Activated CD8-positive, alpha-beta memory T cell treated with anti-CD3 and anti-CD28 coated beads for 1 hour (primary cell): ENCODE measurements at regions not wholly inside any gene's neighbourhood (a gene's known extent, or its start where the extent isn't known, plus 50 kb on each side); places are given as distances from the start of the nearest gene placed in this dataset.
A peak's percentile ranks its signal among the peaks of the same experiment; 100 is the strongest.

Source experiments
- DNase-seq, 2 donors: peaks; one replicate each; pipeline ENCODE4 v3.0.0-alpha.2; 2020; ENCODE audit warnings: low read depth in 1 of 2; ENCODE audit errors: extremely low read depth in 1 of 2

DNA sequence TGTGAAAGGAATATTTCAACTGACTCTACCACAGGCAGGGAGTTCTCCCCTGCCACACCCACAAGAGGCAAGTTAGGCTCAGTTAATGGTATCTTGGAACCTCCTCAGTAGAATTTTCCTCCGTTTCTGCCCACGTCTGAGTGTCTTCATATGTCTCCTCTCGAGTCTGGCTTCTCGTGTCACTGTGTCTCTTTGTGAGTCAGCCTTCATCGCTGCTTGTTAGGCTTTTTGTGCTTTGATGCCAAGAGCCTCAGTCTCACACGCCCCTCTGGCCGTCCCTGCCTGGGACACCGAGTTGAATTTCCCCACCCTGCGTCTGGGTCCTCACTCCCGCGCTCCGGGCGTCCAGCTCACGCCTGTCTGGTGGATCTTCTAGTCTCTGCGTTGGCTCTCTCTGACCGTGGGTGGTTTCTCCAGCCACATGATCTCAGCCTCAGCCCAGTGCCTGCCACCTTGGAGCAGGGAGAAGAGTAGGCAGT is 125.7 kb upstream of the GADD45A start:
- no peak for DNase-seq

DNA sequence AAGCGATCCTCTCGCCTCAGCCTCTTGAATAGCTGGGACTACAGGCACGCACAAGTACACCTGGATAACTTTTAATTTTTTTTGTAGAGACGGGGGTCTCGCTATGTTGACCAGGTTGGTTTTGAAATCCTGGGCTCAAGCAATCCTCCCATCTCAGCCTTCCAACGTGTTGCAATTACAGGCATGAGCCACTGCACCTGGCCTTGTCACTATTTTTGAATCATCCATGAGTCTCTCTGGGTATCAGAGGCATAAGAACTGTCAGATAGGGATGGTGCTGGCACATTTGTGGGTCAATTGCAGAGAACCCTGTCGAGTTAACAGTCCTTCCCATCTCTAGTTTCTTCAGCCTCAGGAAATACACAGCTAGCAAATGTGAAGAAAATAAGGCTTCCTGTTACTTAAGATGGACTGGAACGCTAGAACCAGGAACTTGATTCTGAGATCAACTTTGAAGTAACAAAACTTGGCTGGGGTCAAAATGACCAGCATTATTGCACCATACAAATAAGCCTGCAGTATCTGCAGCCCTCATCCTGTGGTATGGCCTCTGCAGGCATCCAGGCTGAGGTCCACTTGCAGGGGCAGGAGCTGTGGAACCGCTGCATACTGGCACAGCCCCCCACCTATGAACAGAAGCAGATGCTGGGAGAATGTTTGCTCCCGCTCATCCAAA is 124.3 kb upstream of the GADD45A start:
- no peak for DNase-seq

DNA sequence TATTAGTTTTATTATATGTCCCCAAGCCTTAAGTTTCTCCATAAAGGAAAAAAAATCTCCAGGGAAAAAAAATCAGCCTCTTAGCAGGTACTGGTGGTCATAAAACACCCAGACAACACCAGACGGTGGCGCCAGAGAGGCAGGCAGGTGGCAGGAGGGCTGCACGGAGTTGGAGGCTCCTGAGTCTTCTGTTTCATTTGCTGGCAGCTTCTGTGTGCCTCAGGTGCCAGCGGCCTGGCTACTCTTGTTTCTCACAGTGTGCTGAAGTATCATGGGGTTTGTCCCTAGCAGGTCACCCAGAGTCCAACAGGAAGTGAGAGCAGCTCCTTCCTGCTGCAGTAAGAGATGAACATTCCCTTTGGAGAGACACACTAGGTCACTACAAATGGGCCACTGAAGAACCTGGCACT is 123.3 kb upstream of the GADD45A start:
- peak; percentile 63 to 72 for DNase-seq

DNA sequence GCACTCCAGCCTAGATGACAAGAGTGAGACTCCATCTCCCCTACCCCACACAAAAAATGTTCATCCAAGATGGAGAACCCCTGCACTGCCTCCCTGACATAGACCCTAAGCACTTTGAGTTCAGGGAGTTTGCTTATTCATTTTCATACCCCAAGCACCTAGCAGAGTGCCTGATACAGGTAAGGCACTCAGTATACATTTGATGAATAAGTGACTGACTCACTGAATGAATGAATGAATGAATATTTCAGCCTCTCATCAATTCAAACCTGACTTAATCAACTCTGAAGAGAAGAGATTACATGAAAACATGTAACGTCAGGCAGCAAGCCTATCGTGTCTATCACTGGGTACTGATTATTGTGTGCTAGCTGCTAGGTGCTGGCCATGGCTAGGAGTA is 121.3 kb upstream of the GADD45A start:
- no peak for DNase-seq

DNA sequence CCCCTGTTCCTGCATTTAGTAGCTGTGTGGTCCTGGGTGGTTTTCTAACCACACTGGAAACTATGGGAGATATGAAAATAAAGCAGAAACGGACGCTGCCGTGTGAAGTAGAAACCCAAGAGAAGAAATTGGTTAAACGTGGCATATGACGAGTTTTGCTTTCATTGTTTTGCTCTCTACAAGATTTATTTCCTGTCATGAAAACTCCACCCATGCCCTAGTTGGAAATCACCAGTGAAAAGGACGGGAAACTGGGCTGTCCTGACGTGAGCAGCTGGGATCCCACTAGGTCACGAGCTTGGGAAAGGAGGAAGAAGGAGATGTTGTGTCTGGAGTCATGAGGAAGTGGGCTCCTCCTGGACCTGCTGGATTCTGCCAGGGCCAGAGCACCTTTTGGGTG is 120.8 kb upstream of the GADD45A start:
- no peak for DNase-seq

DNA sequence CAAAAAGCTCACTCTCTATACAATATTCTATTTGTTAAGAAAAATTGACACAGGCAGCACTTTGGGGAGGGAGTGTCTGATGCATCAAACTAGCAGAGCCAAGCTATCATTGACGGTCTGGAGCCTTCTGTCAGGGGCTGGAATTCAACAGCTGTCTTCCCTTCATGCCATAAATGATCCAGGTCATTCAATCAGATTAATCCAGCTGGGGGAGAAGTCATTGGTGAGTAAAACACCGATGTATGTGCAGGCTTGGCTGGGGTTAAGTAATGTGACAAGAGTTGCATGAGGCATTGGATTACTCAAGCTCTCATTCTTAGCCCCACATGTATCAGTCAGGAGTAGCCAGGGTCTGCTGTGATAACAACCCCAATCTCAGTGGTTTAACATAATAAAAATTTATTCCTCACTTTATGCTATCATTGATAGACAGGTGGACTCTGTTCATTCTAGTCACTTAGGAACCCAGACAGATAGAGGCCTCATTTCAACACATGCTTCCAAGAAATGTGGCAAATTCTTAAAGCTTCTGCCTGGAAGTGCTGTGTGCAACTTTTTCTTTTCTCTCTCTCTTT is 118.1 kb upstream of the GADD45A start:
- DNase-seq: no peak

DNA sequence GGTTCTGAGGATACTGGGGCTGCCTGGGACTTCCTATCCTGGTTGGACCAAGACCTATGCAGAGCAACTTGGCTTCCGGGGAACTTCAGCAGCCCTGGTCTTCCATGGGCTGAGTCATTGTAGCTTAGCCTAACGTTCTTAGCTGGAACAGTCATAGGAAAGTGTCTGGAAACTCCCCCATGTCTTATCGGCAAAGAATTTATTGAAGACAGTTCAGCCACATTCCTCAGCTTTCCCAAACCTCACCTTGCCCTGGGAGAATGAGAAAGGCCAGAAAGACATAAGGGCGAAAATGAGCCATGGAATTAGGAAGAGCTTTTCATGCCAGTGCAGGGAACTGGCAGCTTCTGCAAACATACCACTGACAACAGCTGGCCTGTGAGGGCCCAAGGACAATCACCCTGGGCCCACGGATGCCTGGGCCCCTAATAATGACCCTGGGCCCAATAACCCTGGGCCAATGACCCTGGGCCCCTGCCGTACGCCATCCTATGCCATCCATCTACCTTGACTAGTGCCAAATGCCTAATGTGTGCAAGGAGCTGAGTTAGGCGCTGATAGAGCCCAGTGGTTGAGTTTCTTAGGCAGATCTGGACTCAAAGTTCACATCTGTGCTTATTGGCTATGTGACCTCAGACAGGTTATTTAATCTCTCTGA is 114.4 kb upstream of the GADD45A start:
- no peak for DNase-seq

DNA sequence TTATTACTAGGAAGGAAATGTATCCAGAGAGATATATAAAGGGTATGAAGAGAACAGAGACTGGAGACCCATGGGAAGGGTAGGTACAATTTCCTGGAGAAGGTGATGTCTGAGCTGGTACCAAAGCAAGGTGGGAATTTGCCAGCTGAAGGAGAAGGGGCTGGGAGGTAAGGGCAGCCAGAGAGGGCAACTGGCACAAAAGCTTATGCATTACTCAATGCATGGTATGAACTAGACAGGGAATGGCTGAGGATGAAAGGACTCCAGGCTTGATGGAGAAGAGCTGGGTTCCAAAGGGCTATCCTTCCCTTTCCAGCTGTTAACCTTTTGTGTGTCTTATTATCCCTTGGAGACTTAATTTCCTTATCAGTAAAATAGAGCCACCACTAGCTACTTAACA is 113.6 kb upstream of the GADD45A start:
- no peak for DNase-seq

DNA sequence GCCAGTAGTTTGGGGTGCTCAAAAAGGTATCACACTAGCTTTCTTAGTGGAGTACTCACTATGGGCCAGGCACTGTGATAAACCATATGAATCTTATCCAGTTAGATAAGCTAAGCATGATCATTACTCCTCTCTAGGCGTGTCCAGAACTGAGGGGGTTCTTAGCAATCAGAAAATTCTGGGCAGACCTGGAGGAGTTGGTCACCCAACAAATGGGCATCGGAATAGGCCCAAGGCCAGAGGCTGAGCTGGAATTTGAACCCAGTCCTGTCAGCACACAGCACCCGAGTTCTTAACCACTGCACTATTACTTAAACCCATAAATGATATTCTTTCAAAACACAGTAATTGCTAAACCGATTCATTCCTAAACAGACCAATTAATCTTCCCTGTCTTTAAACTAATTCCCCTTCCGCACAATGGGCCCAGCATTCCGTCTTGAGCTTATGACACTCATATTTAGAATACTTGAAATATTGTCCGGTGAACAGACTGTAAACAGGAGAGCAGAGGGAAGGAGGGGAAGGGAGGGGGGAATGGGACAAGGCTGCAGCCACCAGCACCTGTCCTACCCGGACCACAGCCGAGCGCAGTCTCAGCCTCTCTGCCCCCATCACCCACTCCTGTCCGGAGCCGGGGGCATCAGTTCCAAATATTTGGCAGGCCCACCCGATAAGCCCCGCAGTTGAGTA is 113.0 kb upstream of the GADD45A start:
- DNase-seq: no peak

DNA sequence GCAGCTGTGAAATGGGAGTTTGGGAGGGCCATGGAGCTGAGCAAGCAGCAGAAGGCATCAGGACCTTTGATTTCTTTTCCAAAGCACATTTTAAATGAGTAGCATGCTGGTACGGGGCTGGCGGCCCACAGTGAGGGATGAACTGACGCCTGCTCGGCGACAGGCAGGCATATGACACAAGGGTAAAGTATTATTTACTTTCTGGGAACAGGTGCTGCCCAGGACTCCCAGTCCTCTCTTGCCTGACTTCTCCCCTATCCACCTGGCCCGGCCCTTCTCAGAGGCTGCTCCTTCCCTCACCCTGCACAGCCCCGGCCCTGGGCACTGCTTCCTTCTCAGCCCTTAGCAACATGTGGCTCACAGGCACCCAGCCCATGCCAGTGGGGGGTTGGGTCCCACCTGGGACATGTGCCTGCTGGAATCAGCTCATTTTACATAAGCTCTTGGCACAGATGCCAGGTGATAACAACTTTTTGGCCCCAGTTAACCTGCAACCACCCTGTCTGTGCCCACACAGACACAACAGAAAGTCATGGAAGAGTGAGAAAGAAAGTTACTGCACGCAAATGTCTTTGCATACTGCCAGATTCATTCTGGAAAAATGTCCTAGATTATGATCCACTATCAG is 112.3 kb upstream of the GADD45A start:
- DNase-seq: no peak

DNA sequence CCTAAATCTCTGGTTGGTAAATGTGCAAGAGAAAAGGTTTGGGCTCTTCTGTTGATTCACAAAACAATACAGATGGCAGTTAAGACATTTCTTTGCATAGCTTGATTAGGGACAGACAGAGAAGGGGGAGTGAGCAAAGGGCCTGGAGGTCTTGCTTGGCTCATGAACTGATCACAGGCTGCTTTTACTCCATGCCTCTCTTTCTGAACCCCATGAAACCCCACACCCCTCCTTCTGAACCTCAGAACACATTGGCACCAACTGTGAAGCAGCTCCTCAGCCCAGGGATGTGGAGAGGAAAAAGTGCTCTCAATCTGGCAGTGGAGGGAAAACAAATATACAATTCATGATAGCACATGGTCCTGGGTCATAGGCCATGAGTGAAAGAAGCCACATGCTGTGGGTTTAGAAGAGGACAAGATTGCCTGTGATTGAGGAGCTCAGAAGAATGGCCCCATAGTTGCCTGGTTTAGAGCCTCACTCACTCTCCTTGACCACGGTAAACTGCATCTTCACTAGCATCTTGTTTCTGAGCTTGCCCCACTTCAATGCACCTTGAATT is 111.6 kb upstream of the GADD45A start:
- no peak for DNase-seq

DNA sequence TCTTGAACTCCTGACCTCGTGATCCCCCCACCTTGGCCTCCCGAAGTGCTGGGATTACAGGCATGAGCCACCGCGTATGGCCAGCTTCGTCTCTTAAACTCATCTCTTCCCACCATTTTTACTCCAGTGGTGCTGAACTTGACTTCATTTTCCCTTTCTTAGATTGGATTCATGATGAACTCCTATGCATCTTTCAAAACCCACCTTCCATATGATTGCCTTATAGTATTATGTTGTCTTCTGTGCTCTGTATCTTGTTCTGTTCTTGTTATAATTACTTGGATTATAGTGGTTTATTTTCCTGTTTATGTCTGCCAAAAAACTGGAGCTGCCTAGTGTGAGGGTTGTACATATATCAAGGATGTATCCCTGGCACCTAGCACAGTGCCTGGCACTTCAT is 110.8 kb upstream of the GADD45A start:
- DNase-seq: no peak

DNA sequence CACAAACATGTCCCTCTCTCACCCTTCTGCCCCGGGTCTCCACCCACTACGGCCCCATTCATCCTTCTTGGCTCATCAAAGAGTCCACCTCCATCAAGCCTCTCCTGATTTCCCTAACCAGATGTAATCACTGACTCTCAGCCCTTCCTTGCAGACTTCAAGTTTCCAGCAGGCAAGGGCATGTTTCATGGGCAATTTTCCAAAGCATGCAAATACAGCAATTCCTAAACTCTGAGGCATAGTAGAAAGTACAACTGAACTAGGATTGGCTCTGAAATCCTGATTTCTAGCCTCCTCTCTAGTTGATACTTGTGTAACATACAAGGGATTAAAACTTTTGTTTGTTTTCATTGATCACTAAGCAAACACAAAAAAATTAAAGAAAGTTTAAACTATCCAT is 109.1 kb upstream of the GADD45A start:
- DNase-seq: no peak

DNA sequence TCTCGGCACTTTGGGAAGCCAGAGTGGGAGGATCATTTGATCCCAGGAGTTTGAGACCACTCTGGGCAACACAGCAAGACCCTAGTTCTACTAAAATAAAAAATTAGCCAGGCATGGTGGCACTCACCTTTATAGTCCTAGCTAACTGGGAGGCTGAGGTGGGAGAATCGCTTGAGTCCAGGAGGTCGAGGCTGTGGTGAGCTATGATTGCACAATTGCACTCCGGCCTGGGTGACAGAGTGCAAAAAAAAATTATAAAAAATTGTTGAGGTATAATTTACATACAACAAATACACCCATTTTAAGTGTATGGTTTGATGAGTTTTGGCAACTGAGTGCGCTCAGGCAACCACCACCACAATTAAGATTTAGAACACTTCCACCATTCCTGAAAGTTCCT is 108.5 kb upstream of the GADD45A start:
- DNase-seq: no peak

DNA sequence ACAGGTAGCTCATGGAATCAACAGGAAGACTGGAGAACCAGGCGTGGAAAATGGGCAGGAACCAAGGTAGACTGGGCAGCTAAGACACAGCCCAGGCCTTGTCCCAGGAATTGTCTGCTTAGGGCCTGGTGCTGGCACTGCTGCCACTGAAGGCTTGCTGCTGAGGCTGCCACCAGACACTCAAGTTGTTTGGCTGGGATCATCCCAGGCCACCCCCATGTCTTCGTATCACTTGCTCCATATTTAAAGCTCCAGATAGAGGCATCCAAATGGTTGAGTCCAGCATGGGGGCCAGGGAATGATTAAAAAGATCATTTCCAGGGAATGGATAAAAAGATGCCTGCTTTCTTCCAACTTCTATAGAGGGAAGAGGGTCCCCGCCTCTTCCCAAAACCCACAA is 107.4 kb upstream of the GADD45A start:
- no peak for DNase-seq

DNA sequence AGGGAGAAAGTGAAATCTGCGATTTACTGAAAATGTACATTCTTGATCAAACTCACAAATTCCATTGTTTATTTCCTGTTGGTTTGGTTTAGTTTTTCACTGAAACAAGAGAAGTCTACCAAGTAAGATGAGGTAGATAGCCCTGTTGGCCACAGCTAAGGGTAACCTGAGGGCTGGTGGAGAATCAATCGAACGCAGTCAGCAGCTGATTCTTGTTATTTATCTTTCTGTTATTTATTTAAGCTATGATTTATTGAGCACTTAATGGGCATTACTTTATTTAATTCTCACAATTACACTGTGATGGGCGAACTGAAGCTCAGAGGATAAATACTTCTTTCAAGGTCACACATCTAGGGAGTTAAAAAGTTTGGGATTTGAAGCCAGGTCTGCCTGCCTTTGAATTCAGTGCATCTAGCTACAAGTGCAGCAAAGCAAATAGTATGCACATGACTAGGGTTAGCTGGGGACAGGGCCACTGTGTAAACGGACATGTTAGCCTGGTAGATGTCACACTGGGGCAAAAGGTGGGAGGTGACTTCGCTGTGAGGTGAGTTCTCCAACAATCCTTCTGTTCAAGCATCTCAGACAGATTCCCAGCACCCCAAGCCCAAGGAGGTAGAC is 106.5 kb upstream of the GADD45A start:
- DNase-seq: no peak

DNA sequence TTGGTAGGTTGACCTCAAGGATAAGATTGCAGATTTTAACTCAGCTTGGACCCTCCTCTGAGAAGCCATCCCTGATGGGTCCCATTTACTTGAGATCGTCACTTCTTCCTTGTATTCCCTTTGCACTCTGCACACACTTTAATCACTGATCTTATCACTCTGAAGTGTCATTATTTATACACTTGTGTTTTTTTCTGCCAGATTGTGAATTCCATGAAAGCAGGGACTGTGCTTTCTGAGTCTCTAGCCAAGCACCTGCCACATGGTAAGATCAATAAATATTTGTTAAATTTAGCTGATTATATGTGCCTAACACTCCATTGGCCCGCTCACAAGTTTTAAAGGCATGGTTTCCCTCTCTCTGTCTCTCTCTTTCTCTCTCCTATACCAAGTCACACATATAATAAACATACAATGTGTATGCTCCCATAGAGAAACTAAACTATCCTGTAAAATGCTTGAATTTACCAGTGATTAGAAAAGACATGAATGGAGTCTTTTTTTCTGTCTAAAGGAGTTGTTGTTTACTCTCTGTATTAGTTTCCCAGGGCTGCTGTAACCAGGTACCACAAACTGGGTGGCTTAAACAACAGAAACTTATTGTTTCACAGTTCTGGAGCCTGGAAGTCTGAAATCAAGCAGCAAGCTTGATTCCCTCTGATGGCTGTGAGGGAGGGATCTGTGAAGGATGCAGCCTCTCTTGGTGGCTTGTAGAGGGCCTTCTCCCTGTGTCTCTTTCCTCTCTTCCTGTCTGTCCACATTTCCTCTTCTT is 105.2 kb upstream of the GADD45A start:
- DNase-seq: no peak

DNA sequence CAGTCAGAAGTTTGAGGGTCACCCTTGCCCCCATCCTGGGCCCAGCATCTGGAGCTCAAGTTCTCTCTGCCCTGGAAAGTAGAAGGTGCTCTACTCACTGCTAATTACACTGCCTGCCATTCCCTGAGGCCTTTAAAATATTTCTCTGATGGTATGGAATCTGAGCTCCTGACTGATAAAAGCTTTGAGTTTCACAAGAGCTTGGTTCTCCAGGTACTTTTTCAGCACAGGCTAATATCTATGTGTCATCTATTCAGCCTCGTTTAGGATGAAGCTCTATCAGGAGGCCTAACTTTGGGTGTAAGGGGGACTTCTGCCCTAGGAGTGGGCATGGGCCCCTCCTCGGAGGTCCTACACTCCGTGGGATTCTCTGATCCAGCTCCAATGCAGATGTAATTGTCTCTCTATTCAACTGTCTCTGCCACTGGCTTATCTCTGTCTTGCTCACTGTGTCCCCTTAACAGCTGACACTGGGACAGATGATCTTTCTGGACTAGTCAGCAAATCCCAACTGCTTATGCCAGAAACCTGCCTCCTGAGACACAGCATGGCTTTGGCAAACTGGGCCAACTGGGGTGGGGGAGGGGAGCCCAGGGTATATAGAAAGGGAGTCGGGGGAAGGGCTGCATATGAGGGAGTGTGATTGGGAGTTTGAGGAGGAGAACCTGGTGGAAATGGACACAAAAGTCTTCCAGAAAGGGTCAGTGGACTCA is 104.2 kb upstream of the GADD45A start:
- DNase-seq: no peak
